SU-DHL-6 (cell line): ENCODE measurements at regions not wholly inside any gene's neighbourhood (a gene's known extent, or its start where the extent isn't known, plus 50 kb on each side); places are given as distances from the start of the nearest gene placed in this dataset.

ENCODE experiments used
- H2AFZ ChIP-seq: fragments of 200-600 bp; sonication (generic); 2 replicates; pipeline ENCODE4 v1.6.1; 2014; ENCODE audit warnings: low read depth, mild to moderate bottlenecking, moderate library complexity, mixed read lengths, antibody characterized with exemption, low read length; ENCODE audit not compliant: severe bottlenecking
- H3F3A ChIP-seq: fragments of 200-600 bp; shearing (Covaris generic); 2 replicates; pipeline ENCODE4 v1.6.0; 2016; ENCODE audit warnings: antibody characterized with exemption, mild to moderate bottlenecking; ENCODE audit not compliant: insufficient read depth
- H3K27ac ChIP-seq: fragments of 200-600 bp; sonication (generic); 2 replicates; pipeline ENCODE4 v1.5.1; 2016; ENCODE audit warnings: low read depth, mild to moderate bottlenecking, low read length, moderate library complexity, mixed read lengths
- H3K27me3 ChIP-seq: fragments of 200-600 bp; sonication (generic), shearing (Covaris generic); 2 replicates; pipeline ENCODE4 v1.6.0; 2014; ENCODE audit warnings: mild to moderate bottlenecking, low read length
- H3K36me3 ChIP-seq: fragments of 200-600 bp; sonication (generic); 2 replicates; pipeline ENCODE4 v1.6.1; 2014; ENCODE audit warnings: mild to moderate bottlenecking, low read length, mixed read lengths
- H3K4me2 ChIP-seq: fragments of 300-600, 200-600 bp; shearing (Covaris generic), sonication (generic); 2 replicates; pipeline ENCODE4 v1.6.0; 2014; ENCODE audit warnings: low read length, low read depth, mild to moderate bottlenecking; ENCODE audit not compliant: poor library complexity, severe bottlenecking
- H3K4me3 ChIP-seq: fragments of 200-600 bp; sonication (generic); 2 replicates; pipeline ENCODE4 v1.5.1; 2014; ENCODE audit warnings: antibody characterized with exemption, low read length, mild to moderate bottlenecking, mixed read lengths; ENCODE audit not compliant: insufficient read depth, poor library complexity, severe bottlenecking
- H3K79me2 ChIP-seq: fragments of 200-600 bp; sonication (generic); 2 replicates; pipeline ENCODE4 v1.6.1; 2014; ENCODE audit warnings: mild to moderate bottlenecking, low read length, moderate library complexity; ENCODE audit not compliant: insufficient read depth
- H3K9ac ChIP-seq: fragments of 200-600 bp; sonication (generic); 2 replicates; pipeline ENCODE4 v1.7.0; 2014; ENCODE audit warnings: mild to moderate bottlenecking, low read length
- H3K9me2 ChIP-seq: fragments of 200-600 bp; sonication (generic); replicated peaks from 2 replicates; pipeline ENCODE4 v1.6.1; 2014; ENCODE audit warnings: low read length; ENCODE audit not compliant: insufficient read depth
- H3K9me3 ChIP-seq: fragments of 200-600 bp; sonication (generic); 2 replicates; pipeline ENCODE4 v1.6.1; 2014; ENCODE audit warnings: low read length, mixed read lengths; ENCODE audit not compliant: insufficient read depth
- H4K20me1 ChIP-seq: fragments of 200-600 bp; sonication (generic); 2 replicates; pipeline ENCODE4 v1.6.1; 2014; ENCODE audit warnings: low read depth, mild to moderate bottlenecking, antibody characterized with exemption, low read length, moderate library complexity, mixed read lengths
- CTCF ChIP-seq: fragments of 200-600 bp; sonication (generic); IDR thresholded peaks from one replicate; pipeline ENCODE4 v1.5.1; 2017; ENCODE audit warnings: antibody characterized with exemption, mild to moderate bottlenecking, low read length, moderate library complexity; ENCODE audit not compliant: insufficient read depth, poor library complexity, severe bottlenecking
- EZH2phosphoT487 ChIP-seq: fragments of 200-600 bp; sonication (generic), shearing (Covaris generic); conservative IDR thresholded peaks from 2 replicates; pipeline ENCODE4 v1.6.1; 2018; ENCODE audit warnings: mild to moderate bottlenecking, antibody characterized with exemption, low read length, moderate library complexity, mixed read lengths

GRCh38 chr5:118604106-118604505 lies 384.2 kb downstream of the DTWD2 start:
- no peaks in the 10 kb centered on the region for H3K79me2 ChIP-seq
- H3K27ac ChIP-seq = no peak overlapping the region
- H3K36me3 ChIP-seq = no peaks in the 10 kb centered on the region
- no peak overlapping the region for H2AFZ ChIP-seq
- no peak overlapping the region for H3K4me2 ChIP-seq
- H3K27me3 ChIP-seq = no peaks in the 10 kb centered on the region
- H3K9ac ChIP-seq = no peak overlapping the region
- H3K9me2 ChIP-seq = no peaks in the 10 kb centered on the region
- H3K9me3 ChIP-seq = no peaks in the 10 kb centered on the region
- H3F3A ChIP-seq = no peaks in the 10 kb centered on the region
- no peaks in the 10 kb centered on the region for H4K20me1 ChIP-seq
- H3K4me3 ChIP-seq = no peak overlapping the region
- TF ChIP-seq CTCF (no peak), EZH2phosphoT487 (no peak)

DNA sequence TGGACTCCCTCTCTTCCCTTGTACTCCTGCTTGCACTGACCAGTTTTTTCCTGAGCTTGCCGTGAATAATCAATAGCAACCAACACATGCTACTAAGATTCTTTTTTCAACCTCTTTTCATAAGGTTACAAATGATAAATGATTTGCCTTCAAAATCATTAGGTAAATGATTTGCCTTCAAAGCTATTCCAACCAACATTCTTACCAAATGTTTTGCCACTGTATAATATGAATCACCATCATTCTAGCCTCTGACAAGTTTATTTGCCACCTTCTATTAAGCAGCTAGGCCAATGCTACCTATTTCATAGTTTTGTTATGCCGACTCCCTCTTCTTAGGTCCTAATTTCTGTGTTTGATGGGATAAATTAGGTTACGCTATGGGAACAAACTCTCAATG lies 385.1 kb downstream of the DTWD2 start:
- Histone ChIP-seq H3K79me2 (no peaks in the 10 kb centered on the region), H3K27ac (no peak overlapping the region)

DNA sequence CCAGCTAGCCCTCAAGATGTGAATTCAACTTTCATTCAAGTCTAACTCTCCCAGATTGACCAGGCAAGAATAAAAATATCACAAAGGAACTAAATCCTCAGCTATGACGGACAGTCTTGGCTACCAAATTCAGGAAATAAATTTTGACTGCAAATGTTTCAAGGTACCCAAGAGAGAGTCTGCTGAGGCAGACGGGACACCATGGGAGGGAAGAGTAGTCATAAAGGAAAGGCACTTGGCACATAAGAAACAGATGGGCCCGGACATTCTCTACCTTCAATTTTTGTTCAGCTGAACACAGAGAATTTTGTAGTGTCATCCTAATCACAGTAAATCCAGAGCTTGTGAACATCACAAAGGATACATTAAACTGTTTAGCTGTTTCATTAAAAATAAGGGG lies 390.0 kb downstream of the DTWD2 start:
- H3K27ac ChIP-seq = no peak overlapping the region
- H3F3A ChIP-seq = no peaks in the 10 kb centered on the region
- no peak overlapping the region for H3K4me2 ChIP-seq
- H3K9me3 ChIP-seq = no peaks in the 10 kb centered on the region
- H3K27me3 ChIP-seq = no peaks in the 10 kb centered on the region
- H2AFZ ChIP-seq = no peak overlapping the region
- H3K79me2 ChIP-seq = no peaks in the 10 kb centered on the region
- no peaks in the 10 kb centered on the region for H4K20me1 ChIP-seq
- H3K9ac ChIP-seq = no peak overlapping the region
- TF ChIP-seq EZH2phosphoT487 (no peak), CTCF (no peak)
- no peaks in the 10 kb centered on the region for H3K9me2 ChIP-seq
- no peaks in the 10 kb centered on the region for H3K36me3 ChIP-seq
- no peak overlapping the region for H3K4me3 ChIP-seq

More for the DNA sequence above, 385.1 kb downstream of the DTWD2 start:
- no peaks in the 10 kb centered on the region for H3K36me3 ChIP-seq
- no peaks in the 10 kb centered on the region for H3K9me2 ChIP-seq
- no peak overlapping the region for H3K9ac ChIP-seq
- no peak overlapping the region for H2AFZ ChIP-seq
- H3F3A ChIP-seq = no peaks in the 10 kb centered on the region
- H4K20me1 ChIP-seq = no peaks in the 10 kb centered on the region
- H3K9me3 ChIP-seq = no peaks in the 10 kb centered on the region
- TF ChIP-seq CTCF (no peak), EZH2phosphoT487 (no peak)
- H3K27me3 ChIP-seq = no peaks in the 10 kb centered on the region
- no peak overlapping the region for H3K4me2 ChIP-seq
- no peak overlapping the region for H3K4me3 ChIP-seq
